Naive B cell (primary cell): ENCODE measurements at regions not wholly inside any gene's neighbourhood (a gene's known extent, or its start where the extent isn't known, plus 50 kb on each side); places are given as distances from the start of the nearest gene placed in this dataset.

ENCODE experiments used
- ATAC-seq, 2 donors: fragments of 150-1000 bp; cut with Tn5 transposase; 2 replicates each; pipeline ENCODE4 v1.10.0; 2021; ENCODE audit warnings: low read depth in 2 of 2, mild to moderate bottlenecking in 2 of 2, moderate library complexity in 2 of 2
- DNase-seq: peaks from one replicate; pipeline ENCODE4 v3.0.0; 2022
- H3K27ac Mint-ChIP-seq, 6 donors: one replicate each; pipeline ENCODE4 v1.8.0; 2020 to 2022; ENCODE audit warnings: mild to moderate bottlenecking in 6 of 6, mixed read lengths in 6 of 6, moderate library complexity in 5 of 6, inconsistent platforms in 2 of 6
- H3K27me3 Mint-ChIP-seq, 3 donors: one replicate each; pipeline ENCODE4 v1.8.0; 2021 to 2022; ENCODE audit warnings: mixed read lengths in 3 of 3, mild to moderate bottlenecking in 1 of 3
- H3K36me3 Mint-ChIP-seq, 2 donors: one replicate each; pipeline ENCODE4 v1.8.0; 2020 to 2022; ENCODE audit warnings: mixed read lengths in 2 of 2, inconsistent platforms in 1 of 2, mild to moderate bottlenecking in 1 of 2
- H3K4me1 Mint-ChIP-seq, 3 donors: one replicate each; pipeline ENCODE4 v1.8.0; 2020 to 2022; ENCODE audit warnings: mixed read lengths in 3 of 3, inconsistent platforms in 1 of 3, mild to moderate bottlenecking in 1 of 3, moderate library complexity in 1 of 3
- H3K4me3 Mint-ChIP-seq, 8 donors: one replicate each; pipeline ENCODE4 v1.8.0; 2020 to 2022; ENCODE audit warnings: mild to moderate bottlenecking in 8 of 8, mixed read lengths in 8 of 8, moderate library complexity in 8 of 8, inconsistent platforms in 2 of 8
- H3K9me3 Mint-ChIP-seq, 7 donors: one replicate each; pipeline ENCODE4 v1.8.0; 2020 to 2022; ENCODE audit warnings: mixed read lengths in 7 of 7, mild to moderate bottlenecking in 5 of 7, inconsistent platforms in 2 of 7, moderate library complexity in 1 of 7

GRCh38 chr5:24433555-24433954, 211.2 kb downstream of the CDH10 start:
- no peak for ATAC-seq

More at GRCh38 chr5:24433555-24433954, 211.2 kb downstream of the CDH10 start:
- Mint-ChIP-seq H3K36me3 (no peaks in the 10 kb centered on the region), H3K27ac (no peak overlapping the region), H3K4me1 (no peaks in the 10 kb centered on the region), H3K9me3 (peaks cover 0 to 7% (median 6%) of the 10 kb centered on the region in 7 donors), H3K27me3 (no peaks in the 10 kb centered on the region), H3K4me3 (no peak overlapping the region)
- DNase-seq = no peak
